Transverse colon (tissue), 4 donors: ENCODE measurements at regions not wholly inside any gene's neighbourhood (a gene's known extent, or its start where the extent isn't known, plus 50 kb on each side); places are given as distances from the start of the nearest gene placed in this dataset.

ENCODE experiments used
- DNase-seq: peaks from one replicate; pipeline ENCODE4 v3.0.0-alpha.2; 2019
- H3K27ac ChIP-seq, 4 donors: fragments of 200-600 bp; sonication (generic); 2 replicates each; pipeline ENCODE4 v1.5.1; 2016 to 2018; ENCODE audit warnings: inconsistent platforms in 4 of 4
- H3K27me3 ChIP-seq: fragments of 200-600 bp; sonication (generic); 2 replicates; pipeline ENCODE4 v1.5.1; 2017; ENCODE audit warnings: inconsistent platforms
- H3K36me3 ChIP-seq, 4 donors: fragments of 200-600 bp; sonication (generic); 2 replicates each; pipeline ENCODE4 v1.5.1; 2017 to 2019; ENCODE audit warnings: inconsistent platforms in 4 of 4
- H3K4me1 ChIP-seq, 4 donors: fragments of 200-600 bp; sonication (generic); 2 replicates each; pipeline ENCODE4 v1.5.1; 2017 to 2020; ENCODE audit warnings: inconsistent platforms in 4 of 4
- H3K4me3 ChIP-seq, 4 donors: fragments of 200-600 bp; sonication (generic); 1 replicate in 1 of 4; 2 replicates in 3 of 4; pipeline versions ENCODE4 v1.5.1 to v1.6.1; 2017 to 2019; ENCODE audit warnings: inconsistent platforms in 4 of 4
- H3K9me3 ChIP-seq, 2 donors: fragments of 200-600 bp; sonication (generic); 2 replicates each; pipeline ENCODE4 v1.5.1; 2017 to 2019; ENCODE audit warnings: inconsistent platforms in 2 of 2
- EP300 ChIP-seq: sonication (generic); formaldehyde crosslinking; IDR thresholded peaks from one replicate; pipeline ENCODE4 v1.6.1; 2017; ENCODE audit warnings: antibody characterized with exemption, low read depth
- POLR2A ChIP-seq: fragments of 450-650 bp; IDR thresholded peaks from one replicate; pipeline ENCODE4 v1.6.1; 2016; ENCODE audit warnings: antibody characterized with exemption, mild to moderate bottlenecking, moderate library complexity
- POLR2AphosphoS5 ChIP-seq, 3 donors: sonication (generic); formaldehyde crosslinking; IDR thresholded peaks; one replicate each; pipeline ENCODE4 v1.6.1; 2016; ENCODE audit warnings: antibody characterized with exemption in 3 of 3
- WGBS, 2 donors: methylation state at CpG; one replicate each; pipeline ENCODE4 v1.1.5; 2018; ENCODE audit warnings: low coverage in 1 of 2; 5-methylcytosine and 5-hydroxymethylcytosine counted together
- in situ Hi-C, 4 donors: fragments of 200-750 bp; cut with MboI; loops; one replicate each; pipeline versions ENCODE4 v1.15.0 to v1.15.1; 2017; ENCODE audit warnings: low sequenced_read_pairs in 3 of 4, low pct_ligation_motif_present in 1 of 4, low pct_unique_long_range_greater_than_20kb in 1 of 4
- intact Hi-C: fragments of 100-400 bp; cut with DNase I; formaldehyde crosslinking; loops from one replicate; pipeline ENCODE4 v1.15.1; 2023; ENCODE audit warnings: low total_unique reads
- TF ChIP-seq, protein P1 (sequence below), 5 experiments: fragments of 200-600 bp in 3 of 5; fragments of 450-650 bp in 2 of 5; sonication (generic) in 3 of 5; IDR thresholded peaks; 1 replicate in 2 of 5; 2 replicates in 3 of 5; pipeline ENCODE4 v1.5.1; 2016 to 2017; ENCODE audit warnings: antibody characterized with exemption in 5 of 5, inconsistent platforms in 3 of 5, mild to moderate bottlenecking in 2 of 5, moderate library complexity in 1 of 5

DNA sequence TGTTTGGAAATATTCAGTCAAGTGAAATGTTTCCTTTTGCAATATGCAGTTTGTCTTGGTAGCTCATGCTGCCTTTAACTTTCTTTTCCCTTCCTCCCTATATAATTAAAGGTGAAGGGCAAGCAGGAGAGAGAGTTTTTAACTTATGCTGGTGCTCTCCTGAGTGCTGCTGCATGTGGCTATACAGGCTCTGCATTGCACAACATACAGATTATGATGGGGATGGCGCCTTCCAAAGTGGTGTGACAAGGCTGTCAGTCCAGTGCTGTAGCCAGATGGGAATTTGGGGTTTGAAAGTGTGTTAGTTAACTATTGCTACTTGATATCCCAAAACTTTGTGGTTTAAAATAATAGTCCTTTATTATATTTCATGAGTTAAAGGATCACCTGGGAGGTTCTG, 199.0 kb downstream of the ATP23 start:
- TF ChIP-seq POLR2AphosphoS5 (IDR thresholded peaks at IDR 0.05) (no peak), EP300 (no peak), POLR2A (no peak)
- TF ChIP-seq, protein P1, sequence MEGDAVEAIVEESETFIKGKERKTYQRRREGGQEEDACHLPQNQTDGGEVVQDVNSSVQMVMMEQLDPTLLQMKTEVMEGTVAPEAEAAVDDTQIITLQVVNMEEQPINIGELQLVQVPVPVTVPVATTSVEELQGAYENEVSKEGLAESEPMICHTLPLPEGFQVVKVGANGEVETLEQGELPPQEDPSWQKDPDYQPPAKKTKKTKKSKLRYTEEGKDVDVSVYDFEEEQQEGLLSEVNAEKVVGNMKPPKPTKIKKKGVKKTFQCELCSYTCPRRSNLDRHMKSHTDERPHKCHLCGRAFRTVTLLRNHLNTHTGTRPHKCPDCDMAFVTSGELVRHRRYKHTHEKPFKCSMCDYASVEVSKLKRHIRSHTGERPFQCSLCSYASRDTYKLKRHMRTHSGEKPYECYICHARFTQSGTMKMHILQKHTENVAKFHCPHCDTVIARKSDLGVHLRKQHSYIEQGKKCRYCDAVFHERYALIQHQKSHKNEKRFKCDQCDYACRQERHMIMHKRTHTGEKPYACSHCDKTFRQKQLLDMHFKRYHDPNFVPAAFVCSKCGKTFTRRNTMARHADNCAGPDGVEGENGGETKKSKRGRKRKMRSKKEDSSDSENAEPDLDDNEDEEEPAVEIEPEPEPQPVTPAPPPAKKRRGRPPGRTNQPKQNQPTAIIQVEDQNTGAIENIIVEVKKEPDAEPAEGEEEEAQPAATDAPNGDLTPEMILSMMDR (IDR thresholded peaks at IDR 0.05) = no peak
- DNase-seq = no peak
- H3K36me3 ChIP-seq = no peaks in the 10 kb centered on the region
- H3K4me3 ChIP-seq = no peak overlapping the region
- 92% methylated on average over 1 of the region's 1 CpG; no CpG with 5 or more reads in 1 of the 2 donors for WGBS, 2 donors
- H3K27ac ChIP-seq = no peak overlapping the region
- in situ Hi-C loops (no loop called here), intact Hi-C loops (no loop called here)
- H3K27me3 ChIP-seq = no peaks in the 10 kb centered on the region
- peaks cover 0 to 10% (median 4%) of the 10 kb centered on the region in 4 donors for H3K4me1 ChIP-seq
- H3K9me3 ChIP-seq = peaks cover 3 to 6% of the 10 kb centered on the region in 2 donors

DNA sequence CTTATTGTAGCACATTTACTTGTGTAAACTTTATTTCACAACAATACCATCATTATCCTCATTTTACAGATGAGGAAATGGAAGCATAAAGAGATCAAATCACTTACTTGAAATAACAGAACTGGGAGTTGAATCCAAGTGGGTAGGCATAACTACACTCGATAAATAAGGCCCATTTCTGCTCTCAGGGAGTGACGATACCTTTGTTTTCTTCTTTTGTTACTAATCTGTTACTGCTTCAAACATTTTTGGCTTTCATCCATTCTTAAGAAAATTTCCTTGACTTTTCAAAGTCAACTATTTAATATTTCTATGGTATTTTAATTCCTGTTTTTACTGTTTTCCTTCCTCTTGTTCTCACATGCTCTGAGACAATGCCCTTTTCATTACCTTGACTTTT, 201.6 kb downstream of the ATP23 start:
- no peaks in the 10 kb centered on the region for H3K9me3 ChIP-seq
- no peaks in the 10 kb centered on the region for H3K27me3 ChIP-seq
- 53 to 79% methylated on average over 2 of the region's 2 CpGs for WGBS, 2 donors
- TF ChIP-seq POLR2AphosphoS5 (IDR thresholded peaks at IDR 0.05) (no peak), POLR2A (no peak), EP300 (no peak)
- TF ChIP-seq, protein P1 (IDR thresholded peaks at IDR 0.05) = no peak
- intact Hi-C loops (no loop called here), in situ Hi-C loops (no loop called here)
- peaks cover 0 to 10% (median 4%) of the 10 kb centered on the region in 4 donors for H3K4me1 ChIP-seq
- no peak overlapping the region for H3K4me3 ChIP-seq
- no peak for DNase-seq
- no peaks in the 10 kb centered on the region for H3K36me3 ChIP-seq
- H3K27ac ChIP-seq = peak overlapping the region in 2 of 4 donors; percentile 1 to 43

DNA sequence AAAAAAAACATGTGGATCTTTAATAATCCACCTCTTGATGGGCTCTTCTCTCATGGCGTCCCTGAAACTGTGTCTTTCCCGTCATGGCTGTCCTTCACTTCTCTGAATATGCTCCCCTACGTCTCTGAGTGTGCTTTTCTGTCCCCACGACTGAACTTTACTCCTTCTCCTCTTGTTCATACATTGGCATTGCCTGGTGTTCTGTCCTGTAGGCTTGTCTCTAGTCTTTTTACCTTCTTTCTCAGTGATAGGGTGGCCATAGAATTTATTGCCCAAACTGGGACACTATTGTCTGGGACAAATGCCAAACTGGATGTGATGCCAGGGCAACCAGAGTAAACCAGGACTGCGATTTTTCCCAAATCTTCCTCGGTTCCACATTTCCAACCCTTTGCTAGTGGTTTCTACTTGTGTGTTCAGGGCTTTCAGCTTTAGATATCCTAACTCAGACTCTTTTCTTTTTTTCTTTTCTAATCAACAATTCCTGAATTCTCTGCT, 202.2 kb downstream of the ATP23 start:
- Histone ChIP-seq H3K4me1 (peaks cover 0 to 10% (median 4%) of the 10 kb centered on the region in 4 donors), H3K4me3 (no peak overlapping the region), H3K27ac (peak overlapping the region in 2 of 4 donors; percentile 1 to 43), H3K27me3 (no peaks in the 10 kb centered on the region), H3K9me3 (no peaks in the 10 kb centered on the region), H3K36me3 (no peaks in the 10 kb centered on the region)
- 53 to 58% methylated on average over 6 of the region's 6 CpGs for WGBS, 2 donors
- peak; percentile 32 for DNase-seq
- intact Hi-C loops (no loop called here), in situ Hi-C loops (no loop called here)
- TF ChIP-seq EP300 (no peak), POLR2A (no peak), POLR2AphosphoS5 (IDR thresholded peaks at IDR 0.05) (no peak)
- TF ChIP-seq, protein P1 (IDR thresholded peaks at IDR 0.05) = no peak

DNA sequence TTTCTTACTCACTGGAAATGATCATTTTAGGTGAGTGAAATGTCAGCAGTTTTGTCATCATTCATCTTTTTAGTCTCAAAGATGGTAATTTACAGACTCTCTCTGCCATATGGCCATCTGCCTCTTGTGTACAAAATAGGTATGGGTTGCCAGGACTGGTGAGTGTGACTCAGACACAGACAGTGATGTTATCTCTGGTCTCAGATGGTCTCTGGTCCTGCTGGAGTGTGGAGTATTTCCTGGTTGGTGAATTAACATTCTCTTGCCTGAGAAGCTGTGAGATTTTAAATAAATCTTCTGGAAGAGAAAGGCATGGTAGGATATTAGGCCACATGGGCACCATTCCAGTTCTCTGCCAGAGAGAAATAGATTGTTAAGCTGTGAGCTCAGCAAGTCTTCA, 207.0 kb downstream of the ATP23 start:
- in situ Hi-C loops = no loop called here

DNA sequence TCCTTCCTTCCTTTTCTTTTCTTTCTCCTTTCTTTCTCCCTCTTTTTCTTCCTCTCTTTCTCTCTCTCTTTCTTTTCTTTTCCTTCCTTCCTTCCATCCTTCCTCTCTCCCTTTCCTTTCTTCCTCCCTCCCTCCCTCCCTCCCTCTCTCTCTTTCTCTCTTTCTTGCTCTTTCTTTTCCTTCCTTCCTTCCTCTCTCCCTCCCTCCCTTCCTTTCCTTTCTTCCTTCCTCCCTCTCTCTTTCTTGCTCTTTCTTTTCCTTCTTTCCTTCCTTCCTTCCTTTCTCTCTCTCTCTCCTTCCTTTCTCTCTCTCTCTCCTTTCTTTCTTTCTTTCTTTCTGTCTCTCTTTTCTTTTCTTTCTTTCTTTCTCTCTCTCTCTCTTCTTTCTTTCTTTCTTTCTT, 207.6 kb downstream of the ATP23 start:
- no peaks in the 10 kb centered on the region for H3K9me3 ChIP-seq
- no peaks in the 10 kb centered on the region for H3K4me1 ChIP-seq
- no peak overlapping the region for H3K4me3 ChIP-seq
- H3K36me3 ChIP-seq = no peaks in the 10 kb centered on the region
- DNase-seq = no peak
- TF ChIP-seq EP300 (no peak), POLR2A (no peak), POLR2AphosphoS5 (IDR thresholded peaks at IDR 0.05) (no peak)
- TF ChIP-seq, protein P1 (IDR thresholded peaks at IDR 0.05) = no peak
- in situ Hi-C loops (no loop called here), intact Hi-C loops (no loop called here)
- H3K27me3 ChIP-seq = no peaks in the 10 kb centered on the region
- H3K27ac ChIP-seq = no peak overlapping the region

More for the DNA sequence above, 207.0 kb downstream of the ATP23 start:
- Histone ChIP-seq H3K27me3 (no peaks in the 10 kb centered on the region), H3K27ac (no peak overlapping the region), H3K9me3 (no peaks in the 10 kb centered on the region), H3K4me1 (peaks cover 0 to 6% (median 0%) of the 10 kb centered on the region in 4 donors), H3K4me3 (no peak overlapping the region), H3K36me3 (no peaks in the 10 kb centered on the region)
- TF ChIP-seq POLR2AphosphoS5 (IDR thresholded peaks at IDR 0.05) (no peak), POLR2A (no peak)
- no peak for DNase-seq
- intact Hi-C loops = no loop called here
